ENCODE measurements at regions not wholly inside any gene's neighbourhood (a gene's known extent, or its start where the extent isn't known, plus 50 kb on each side); places are given as distances from the start of the nearest gene placed in this dataset.

DNA sequence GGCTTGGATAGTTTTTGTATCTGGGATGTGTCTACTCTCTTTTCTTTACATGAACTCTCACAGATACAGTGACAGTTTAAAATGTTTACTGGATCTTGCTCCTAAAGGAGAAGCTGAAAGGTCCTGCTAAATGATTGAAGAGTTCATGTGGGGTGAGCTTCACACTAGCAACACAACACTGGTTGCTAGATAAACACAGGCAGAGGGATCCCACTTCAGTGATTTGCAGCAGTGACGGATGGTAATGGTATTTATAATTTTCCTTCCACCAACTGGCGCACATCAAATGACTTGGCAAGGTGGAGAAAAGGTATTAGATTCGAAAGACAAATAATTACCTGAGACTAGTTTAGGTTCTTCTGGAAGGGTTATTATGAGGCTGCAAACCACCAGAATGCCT lies 270.2 kb downstream of the TBX15 start:
- no peak for DNase-seq

DNA sequence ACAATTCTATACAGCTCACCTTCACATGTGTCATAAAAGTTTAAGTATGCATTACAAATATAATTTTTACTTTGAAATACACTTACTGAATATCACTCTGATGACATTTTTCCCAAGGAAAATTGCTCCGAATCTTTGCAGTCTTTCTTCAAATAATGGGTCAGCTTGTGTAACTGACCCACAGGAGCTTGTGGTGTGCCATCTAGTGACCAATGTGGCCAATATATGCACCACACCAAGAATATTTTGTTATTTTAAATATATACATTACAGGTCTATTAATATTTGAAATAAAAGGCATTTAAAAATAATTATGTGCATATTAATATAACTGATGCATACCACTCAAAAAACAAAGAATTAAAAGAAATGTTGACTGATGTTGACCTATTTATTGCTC lies 271.4 kb downstream of the TBX15 start:
- no peak for DNase-seq

DNA sequence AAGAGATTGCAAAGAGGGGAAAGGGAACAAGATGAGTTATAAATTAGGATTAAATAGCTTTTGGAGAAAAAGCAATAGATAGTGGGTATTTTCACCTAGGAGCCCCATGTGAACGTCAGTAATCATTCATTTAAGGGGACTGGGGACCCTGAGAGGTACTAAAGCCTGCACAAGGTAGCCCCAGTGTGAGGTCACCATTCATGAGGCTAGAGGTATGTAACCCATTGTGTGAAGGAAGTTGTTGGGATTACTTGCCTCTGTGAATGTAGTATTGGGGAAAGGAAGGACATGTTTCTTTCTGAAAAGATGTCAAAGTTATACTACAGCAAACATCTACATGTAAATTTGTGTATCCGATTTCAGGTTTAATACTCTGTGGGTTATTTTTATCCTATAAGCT lies 276.8 kb downstream of the TBX15 start:
- DNase-seq: no peak

DNA sequence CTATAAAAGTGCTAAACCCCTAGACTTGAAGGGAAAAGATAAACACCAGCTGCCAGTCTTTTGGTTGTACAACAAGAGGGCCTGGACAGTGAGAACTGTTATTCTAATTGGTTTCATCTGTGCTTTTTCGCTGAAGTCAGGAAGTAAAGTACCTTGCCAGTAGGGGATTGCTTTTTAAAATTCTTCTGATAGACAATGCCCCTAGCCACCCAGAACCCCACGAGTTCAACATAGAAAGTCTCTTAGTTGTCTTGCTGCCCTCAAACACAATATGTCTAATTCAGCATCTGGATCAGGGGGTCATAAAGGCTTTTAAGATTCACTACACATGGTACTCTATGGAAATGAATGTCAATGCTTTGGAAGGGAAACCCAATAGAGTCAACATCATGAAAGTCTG lies 289.2 kb downstream of the TBX15 start:
- DNase-seq: no peak

DNA sequence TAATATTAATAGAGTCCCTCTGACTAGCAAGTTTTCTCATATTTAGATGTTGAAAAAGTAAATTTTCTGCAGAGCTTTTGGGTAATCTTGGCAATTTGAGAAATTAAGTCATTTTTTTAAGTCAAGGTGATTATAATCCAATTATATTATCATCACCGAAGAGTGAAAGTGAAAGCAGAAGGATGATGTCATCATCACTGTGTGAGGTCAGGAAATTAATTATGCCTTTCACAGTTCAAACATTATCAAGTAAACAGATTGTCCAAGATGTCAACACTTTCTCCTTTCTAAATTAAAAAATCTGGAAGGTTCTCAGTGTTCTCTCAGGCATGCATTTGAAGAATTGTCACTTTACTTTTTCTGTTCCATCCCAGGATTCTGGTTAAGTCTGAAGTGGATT lies 296.0 kb downstream of the TBX15 start:
- DNase-seq: no peak

DNA sequence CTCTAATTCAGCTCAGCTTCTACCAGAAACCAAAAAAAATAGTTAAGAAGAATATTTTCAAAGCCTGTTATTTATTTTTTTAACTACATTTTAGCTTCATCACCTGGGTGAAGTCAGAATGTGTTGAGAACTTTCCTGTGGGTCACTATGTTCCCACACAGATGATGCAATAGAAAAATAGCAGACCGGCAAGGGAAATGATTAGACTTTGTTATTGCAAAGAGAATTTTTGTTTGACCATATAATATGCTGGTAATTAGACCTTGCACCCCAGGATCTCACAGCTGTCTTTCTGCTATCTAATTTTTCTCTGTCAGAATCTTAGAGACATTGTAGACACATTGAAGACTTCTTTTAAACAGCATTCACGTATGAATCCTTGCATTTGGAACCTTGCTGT lies 299.3 kb downstream of the TBX15 start:
- no peak for DNase-seq

DNA sequence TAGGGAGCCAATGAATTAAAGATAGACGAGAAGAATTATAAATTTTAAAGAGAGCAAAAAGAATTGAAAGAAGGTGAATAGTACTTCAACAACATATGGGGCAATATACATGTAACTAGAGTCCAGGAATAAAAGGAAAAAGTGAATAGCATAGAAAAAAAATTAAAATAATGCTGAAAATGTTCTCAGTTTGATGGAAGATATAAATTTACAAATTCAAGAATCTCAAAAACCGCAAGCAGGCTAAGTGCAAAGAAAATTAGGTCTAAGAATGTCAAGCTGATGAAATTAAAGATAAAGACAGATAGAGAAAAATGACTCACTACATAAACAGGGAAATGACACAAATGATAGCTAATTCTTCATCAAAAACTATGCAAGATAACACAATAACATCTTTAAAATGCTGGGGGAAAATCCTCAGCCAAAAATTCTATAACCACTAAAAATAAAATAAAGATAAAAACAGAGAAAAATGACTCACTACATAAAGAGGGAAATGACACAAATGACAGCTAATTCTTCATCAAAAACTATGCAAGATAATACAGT lies 326.3 kb downstream of the TBX15 start:
- DNase-seq: no peak

DNA sequence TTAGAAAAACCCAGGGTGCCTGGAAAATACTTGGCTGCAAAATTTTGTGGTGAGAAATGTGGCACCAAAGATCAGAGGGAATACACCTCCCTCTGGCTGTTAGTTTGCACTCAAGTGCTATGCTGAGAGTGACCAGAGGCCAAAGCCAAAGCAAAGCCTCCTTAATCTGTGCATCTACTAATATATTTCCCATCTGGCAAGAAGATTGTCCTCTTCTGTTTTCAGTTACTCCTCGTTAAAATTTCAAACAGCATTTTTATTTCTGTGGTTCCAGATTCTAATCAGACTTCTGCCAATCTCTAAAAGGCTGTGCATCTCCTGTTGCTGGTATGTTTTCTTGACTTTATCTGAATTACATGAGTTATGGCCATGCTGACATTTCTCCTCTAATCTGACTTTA lies 327.4 kb downstream of the TBX15 start:
- DNase-seq: no peak

DNA sequence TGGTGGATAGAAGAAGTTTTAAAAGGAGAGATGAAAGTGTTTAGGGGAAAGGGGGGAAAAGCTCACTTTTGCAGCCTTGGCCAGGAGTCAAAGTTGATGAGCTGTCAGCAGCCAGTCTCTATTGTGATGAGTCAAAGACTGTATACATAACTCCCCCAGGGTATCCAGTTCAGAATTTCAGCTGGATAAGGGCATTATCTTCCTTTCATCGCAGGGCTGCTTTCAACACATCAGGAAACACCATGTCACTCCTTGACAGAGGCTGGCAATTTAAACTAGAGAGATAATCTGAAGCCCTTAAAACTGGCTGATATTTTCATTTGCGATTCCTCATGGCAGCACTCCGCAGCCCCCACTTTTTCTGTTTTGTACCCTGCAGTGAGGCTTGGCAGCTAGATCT lies 328.5 kb downstream of the TBX15 start:
- DNase-seq: no peak

DNA sequence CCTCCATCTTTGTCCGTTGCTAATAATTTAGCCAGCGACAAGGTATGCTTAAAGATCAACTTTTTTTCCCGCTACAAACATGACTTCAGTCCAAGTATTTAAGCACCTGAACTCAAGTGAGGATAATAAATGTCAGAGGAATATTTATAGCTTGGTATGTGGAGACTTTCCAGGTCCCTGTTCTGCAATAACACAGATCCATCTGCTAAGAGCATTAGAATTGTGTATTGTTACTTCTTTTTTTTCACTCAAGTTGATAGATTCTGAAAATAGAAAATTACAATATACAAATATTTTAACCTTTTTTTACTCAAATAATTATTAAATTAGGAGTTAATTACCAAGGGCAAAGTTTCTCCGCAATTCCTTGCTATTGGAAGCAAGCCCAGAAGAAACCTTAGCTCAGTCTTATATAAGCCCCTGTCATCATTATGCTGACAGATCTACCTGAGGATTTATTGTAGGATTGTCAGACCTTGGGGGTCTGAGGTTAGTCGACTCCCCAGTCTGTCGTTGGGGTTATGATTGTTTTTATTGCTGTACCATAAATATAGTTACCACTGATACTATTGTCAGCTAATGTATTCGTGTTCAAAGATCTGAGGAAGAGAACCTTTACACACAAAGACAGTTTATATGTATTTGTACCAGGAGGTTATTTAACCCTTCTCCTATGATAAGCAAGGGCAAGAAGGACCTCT lies 337.9 kb downstream of the TBX15 start:
- no peak for DNase-seq

DNA sequence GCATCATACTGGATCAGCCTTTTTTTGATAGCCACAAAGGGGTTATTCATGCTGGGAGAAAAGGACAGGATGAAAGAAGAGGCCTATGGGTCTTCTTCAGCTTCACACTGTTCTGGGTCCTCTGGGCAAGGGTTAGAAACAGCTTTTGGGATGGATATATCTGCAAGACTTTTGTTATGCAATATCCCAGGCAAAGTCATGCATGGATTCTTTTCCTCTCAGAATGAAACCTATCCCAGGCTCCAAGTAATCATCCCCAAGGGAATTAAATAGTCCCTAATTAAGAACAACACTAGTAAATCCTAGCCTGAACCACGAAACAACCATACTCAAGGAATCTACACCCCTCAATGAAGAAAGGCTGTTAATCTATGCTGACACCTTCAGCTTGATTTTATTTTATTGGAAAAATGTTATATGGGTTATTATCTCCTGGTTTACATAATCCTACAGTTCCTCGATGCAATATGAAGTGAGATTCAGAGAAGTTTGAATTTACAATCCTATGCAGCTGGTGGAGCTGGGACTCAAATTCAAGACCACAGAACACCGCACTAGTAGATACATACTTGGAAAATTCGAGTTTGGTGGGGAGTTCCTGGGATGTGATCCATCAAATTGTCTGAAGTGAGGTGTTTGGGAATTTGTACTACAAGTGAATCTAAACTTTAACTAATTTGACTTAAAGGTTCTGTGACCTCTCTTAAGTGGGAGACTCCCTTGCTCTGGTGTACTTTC lies 338.6 kb downstream of the TBX15 start:
- DNase-seq: no peak

DNA sequence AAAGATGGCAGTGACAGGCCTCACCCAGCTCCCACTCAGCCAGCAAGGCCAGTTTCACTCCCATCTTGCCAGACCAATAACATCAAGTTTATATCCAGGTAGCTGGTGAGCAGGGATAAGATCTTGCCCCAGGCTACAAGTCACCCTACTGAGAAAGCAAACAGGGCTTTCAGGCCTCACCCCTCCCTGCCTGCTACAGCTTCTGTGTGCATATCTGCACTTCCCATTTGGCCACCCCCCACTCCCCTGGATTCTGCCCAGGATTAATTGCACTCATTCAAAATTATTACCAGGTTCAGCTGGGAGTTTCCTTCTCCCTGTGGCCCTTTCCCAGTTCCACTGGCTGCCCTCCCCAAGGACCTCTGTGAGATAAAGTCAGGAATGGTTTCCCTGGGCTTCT lies 352.1 kb downstream of the TBX15 start:
- no peak for DNase-seq

DNA sequence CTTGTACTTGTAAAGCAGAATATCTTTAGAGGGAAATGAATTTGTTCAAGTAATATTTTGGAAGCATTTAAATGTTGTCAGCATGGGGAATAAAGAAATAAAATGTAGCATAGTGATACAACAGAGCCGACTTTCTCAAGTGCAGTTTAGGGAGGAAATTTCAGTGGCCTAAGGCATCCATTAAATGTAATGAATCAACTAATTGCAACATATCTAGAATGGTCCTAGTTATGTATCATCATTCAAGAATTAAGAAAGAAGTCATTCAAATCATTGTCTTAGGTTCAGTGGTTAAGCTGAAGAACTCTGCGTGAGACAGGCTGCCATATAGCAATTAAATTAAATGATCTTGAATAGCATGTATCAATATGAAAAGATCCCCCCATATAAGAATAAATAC lies 360.7 kb downstream of the TBX15 start:
- no peak for DNase-seq

DNA sequence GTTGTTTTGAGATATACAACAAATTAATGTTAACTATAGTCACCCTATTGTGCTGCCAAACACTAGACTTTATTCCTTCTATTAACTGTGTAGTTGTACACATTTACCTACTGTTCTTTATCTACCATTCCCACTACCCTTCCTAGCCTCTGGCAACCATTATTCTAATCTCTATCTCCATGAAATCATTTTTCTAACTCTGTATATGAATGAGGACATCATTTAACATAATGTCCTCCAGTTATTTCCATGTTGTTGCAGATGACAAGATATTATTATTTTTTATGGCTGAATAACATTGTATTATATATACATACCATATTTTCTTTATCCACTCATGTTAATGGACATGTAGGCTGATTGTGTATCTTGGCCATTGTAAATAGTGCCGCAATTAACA lies 366.3 kb downstream of the TBX15 start:
- DNase-seq: no peak

DNA sequence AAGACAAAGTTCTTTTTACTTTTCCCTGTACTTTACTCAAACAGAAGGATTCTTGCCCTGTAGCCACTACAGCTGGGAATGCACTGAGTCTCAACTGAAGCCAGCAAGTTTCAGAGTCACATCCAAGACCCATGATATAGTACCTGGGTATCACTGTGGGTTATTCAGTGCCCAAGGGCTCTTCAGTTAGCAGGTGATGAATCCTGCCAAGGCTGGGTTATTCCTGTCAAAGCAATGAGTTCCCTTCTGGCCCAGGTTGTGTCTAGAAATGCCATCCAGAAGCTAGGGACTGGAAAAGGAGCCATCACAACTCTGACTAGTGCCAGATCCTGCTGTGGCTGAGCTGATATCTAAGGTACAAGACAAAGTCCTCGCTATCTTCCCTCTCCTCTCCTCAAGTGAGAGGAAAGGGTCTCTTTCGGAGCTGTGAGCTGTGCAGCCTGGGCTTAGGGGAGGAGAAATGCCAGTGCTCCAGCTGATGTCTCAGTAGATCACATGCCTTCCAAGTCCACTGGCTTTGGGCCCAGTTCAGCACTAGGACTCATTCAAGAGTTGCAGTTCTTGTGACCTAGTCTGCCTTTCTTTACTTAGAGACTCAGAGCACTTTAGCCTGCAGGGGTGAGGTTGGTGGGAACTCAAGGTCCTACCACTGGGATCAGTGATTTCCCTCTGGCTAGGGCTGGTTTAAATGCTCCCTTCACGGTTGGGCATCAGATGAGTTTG lies 369.4 kb downstream of the TBX15 start:
- no peak for DNase-seq

DNA sequence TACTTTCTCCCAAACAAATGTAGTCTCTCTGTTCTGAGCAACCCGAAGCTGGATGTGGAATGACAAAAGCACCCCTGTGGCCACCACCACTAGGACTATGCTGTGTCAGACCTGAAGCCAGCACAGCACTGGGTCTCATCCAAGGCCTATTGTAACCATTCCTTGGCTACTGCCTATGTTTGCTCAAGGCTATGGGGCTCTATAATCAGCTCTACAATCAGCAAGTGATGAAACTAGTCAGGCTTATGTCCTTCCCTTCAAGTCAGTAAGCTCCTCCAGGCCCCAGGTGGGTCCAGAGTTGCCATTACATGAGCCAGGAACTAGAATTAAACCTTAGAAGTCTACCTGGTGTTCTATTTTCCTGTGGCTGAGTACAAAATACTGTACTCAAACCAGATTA lies 370.2 kb downstream of the TBX15 start:
- DNase-seq: no peak

DNA sequence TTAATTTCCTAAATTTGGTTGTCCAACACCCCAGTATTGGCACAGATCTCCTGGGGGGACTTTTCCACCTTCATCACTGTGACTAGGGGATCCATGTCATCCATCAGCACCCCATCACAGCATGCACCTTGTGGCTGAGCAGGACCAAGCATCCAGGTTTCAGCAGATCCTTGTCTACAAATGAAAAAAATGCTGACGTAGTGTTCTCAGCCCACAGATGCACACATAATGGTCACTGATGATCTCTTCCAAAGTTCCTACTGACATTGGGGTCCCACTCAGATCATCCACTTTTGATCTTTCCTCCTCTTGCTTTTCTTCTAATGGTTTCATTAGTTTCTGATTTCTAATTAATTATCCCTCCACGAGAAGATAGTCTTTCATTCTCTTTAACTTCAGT lies 373.1 kb downstream of the TBX15 start:
- no peak for DNase-seq

DNA sequence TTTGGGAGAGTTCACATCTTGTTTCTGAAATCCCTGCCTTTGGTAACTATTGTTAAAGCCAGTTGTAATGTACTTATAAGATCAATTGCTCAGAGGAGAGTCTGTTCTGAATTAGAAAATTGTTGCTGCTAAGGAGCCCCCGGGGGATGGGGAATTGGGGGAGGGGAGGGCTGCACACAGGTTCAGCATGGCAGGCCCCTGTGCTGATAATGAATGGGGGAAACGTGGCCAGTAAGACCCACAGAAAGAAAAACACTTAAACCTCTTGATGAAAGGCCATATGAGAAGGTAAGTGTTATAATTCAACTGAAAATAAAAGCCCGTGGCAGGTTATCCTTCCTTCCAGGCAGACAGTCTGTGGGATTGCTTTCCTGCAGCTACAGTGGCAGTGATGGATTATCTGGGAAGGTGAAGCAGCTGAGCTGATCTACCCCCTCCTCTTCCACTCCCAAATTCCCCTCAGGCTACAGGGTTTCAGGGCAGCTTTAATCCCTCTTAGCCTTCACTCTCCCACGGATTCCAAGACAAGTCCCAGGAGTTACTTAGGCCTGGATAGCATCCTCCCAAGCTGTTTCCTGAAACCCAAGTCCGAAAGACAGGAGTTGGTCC lies 398.8 kb downstream of the TBX15 start:
- no peak for DNase-seq

DNA sequence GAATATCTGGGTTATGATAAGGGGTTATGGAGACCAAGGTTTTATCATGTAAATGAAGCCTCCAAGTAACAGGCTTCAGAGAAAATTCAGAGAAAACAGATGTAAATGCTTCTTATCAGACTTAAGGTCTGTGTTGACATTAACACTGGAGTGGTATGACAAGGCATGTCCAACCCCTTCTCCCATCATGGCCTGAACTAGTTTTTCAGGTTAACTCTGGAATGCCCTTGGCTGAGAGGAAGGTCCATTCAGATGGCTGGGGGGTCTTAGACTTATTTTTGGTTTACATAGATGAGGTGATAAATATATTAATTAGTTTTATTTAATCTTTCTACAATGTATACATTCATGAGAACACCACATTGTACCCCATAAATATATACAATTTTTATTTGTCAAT lies 399.6 kb downstream of the TBX15 start:
- DNase-seq: no peak

DNA sequence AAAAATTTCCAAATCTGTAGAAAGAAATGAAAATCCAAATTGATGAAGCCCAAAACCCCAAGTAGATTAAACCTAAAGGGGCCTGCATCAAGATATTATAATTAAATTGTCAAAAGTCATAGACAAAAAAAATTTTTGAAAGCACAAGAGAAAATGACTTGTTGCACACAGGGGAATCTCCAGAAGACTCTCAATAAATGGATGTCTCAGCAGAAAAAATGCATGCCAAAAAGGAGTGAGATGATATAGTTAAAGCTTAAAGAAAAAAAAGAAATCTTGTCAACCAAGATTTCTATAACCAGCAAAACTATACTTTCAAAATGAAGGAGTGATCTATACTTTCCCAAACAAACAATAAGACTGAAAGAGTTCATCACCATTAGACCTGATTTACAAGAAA lies 393.2 kb upstream of the SPAG17 start:
- DNase-seq: no peak

DNA sequence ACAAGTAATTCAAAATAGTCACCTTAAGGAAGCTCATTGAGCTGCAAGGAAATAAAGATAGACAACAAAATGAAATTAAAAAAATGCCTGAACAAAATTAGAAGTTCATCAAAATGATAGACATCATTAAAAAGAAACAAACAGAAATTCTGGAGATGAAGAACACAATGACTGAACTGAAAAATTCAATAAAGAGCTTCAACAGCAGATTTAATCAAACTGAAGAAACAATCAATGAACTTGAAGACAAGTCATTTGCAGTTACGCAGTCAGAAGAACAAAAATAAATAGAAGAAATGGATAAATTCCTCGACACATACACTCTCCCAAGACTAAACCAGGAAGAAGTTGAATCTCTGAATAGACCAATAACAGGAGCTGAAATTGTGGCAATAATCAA lies 390.0 kb upstream of the SPAG17 start:
- no peak for DNase-seq

DNA sequence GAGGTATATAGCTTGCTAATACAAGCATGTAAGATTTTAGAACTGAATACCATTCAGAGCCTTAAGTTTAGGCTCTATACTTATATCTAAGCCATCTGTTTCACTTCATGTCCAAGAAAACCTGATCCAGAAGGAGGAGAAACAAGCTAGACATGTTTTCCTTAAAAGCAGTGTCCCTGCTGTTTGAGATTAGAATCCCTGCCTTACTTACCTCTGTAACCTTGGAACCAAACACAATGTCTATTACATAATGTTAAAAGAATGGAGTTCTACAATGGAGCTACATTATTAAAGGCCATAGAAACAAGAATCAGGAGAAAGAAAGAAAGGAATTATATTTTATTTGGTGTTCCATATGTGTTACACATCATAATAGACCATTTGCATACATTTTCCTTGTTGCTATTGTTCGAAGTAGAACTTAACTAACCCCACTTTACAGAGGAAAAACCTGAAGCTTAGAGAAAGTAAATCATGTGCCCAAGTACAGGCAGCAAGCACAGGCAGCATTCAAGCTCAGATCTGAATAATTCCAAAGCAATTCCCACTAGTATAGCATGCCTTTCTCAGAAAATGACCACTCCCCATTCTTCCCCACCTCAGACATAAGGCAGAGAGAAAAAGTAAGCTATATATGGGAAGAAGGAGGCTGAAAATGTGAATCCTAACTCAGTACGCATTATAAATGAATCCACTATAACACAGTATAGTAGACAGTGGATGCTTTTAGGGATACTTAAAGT lies 380.1 kb upstream of the SPAG17 start:
- no peak for DNase-seq

Data from right lung (tissue), 2 donors.